Cardiac muscle cell (in vitro differentiated cells and primary cell): ENCODE measurements at regions not wholly inside any gene's neighbourhood (a gene's known extent, or its start where the extent isn't known, plus 50 kb on each side); places are given as distances from the start of the nearest gene placed in this dataset.

Source experiments
- DNase-seq, 2 donors: peaks; one replicate each; pipeline versions ENCODE4 v3.0.0 to v3.0.0-alpha.2; 2010 to 2017; ENCODE audit warnings: low read depth in 1 of 2, low spot score in 1 of 2
- H3K27ac ChIP-seq: fragments of 200-600 bp; sonication (generic); 2 replicates; pipeline ENCODE4 v1.5.1; 2016
- H3K27me3 ChIP-seq: fragments of 200-600 bp; sonication (generic); 2 replicates; pipeline ENCODE4 v1.6.0; 2016; ENCODE audit warnings: control low read depth
- H3K36me3 ChIP-seq: fragments of 200-600 bp; sonication (generic); 2 replicates; pipeline ENCODE4 v1.5.1; 2016; ENCODE audit warnings: control low read depth
- H3K4me1 ChIP-seq: fragments of 200-600 bp; sonication (generic); 2 replicates; pipeline ENCODE4 v1.8.1; 2017; ENCODE audit warnings: low read depth, mild to moderate bottlenecking, mixed run types
- H3K4me3 ChIP-seq: fragments of 200-600 bp; sonication (generic); 2 replicates; pipeline ENCODE4 v1.5.1; 2016; ENCODE audit warnings: mild to moderate bottlenecking
- H3K9me3 ChIP-seq: fragments of 200-600 bp; sonication (generic); 2 replicates; pipeline ENCODE4 v1.5.1; 2017; ENCODE audit warnings: low read depth, mild to moderate bottlenecking, control low read depth
- CTCF ChIP-seq: IDR thresholded peaks from 2 replicates; pipeline ENCODE4 v1.5.1; 2012; ENCODE audit warnings: low read depth, mild to moderate bottlenecking, low read length

GRCh38 chr11:96753997-96754396, 364.2 kb downstream of the JRKL start:
- H3K27me3 ChIP-seq: no peaks in the 10 kb centered on the region
- H3K27ac ChIP-seq: no peak overlapping the region
- no peak for DNase-seq

GRCh38 chr11:96755209-96755608, 365.4 kb downstream of the JRKL start:
- Histone ChIP-seq H3K27ac (no peak overlapping the region), H3K4me3 (no peak overlapping the region), H3K27me3 (no peaks in the 10 kb centered on the region), H3K36me3 (no peaks in the 10 kb centered on the region), H3K9me3 (no peaks in the 10 kb centered on the region), H3K4me1 (no peaks in the 10 kb centered on the region)
- DNase-seq: no peak
- no peak for TF ChIP-seq CTCF

More at GRCh38 chr11:96753997-96754396, 364.2 kb downstream of the JRKL start:
- H3K36me3 ChIP-seq: no peaks in the 10 kb centered on the region
- no peak overlapping the region for H3K4me3 ChIP-seq
- no peaks in the 10 kb centered on the region for H3K9me3 ChIP-seq
- H3K4me1 ChIP-seq: no peaks in the 10 kb centered on the region
- TF ChIP-seq CTCF: no peak

- Histone ChIP-seq H3K9me3 (no peaks in the 10 kb centered on the region), H3K4me1 (no peaks in the 10 kb centered on the region), H3K36me3 (no peaks in the 10 kb centered on the region), H3K27me3 (no peaks in the 10 kb centered on the region), H3K27ac (no peak overlapping the region), H3K4me3 (no peak overlapping the region)
- DNase-seq: no peak
- no peak for TF ChIP-seq CTCF
These were observed 365.9 kb downstream of the JRKL start for GRCh38 chr11:96755752-96756151.

- TF ChIP-seq CTCF: no peak
- Histone ChIP-seq H3K4me3 (no peak overlapping the region), H3K4me1 (no peaks in the 10 kb centered on the region), H3K27ac (no peak overlapping the region), H3K9me3 (no peaks in the 10 kb centered on the region), H3K36me3 (no peaks in the 10 kb centered on the region), H3K27me3 (no peaks in the 10 kb centered on the region)
- DNase-seq: no peak
These were observed 369.1 kb downstream of the JRKL start for GRCh38 chr11:96758957-96759356.

- DNase-seq: no peak
- no peaks in the 10 kb centered on the region for H3K27me3 ChIP-seq
- H3K27ac ChIP-seq: no peak overlapping the region
- no peaks in the 10 kb centered on the region for H3K36me3 ChIP-seq
- no peaks in the 10 kb centered on the region for H3K4me1 ChIP-seq
- no peak overlapping the region for H3K4me3 ChIP-seq
- no peak for TF ChIP-seq CTCF
- H3K9me3 ChIP-seq: no peaks in the 10 kb centered on the region
These were observed 370.5 kb downstream of the JRKL start for GRCh38 chr11:96760306-96760705.

- no peak overlapping the region for H3K27ac ChIP-seq
- no peaks in the 10 kb centered on the region for H3K9me3 ChIP-seq
These were observed 371.0 kb downstream of the JRKL start for GRCh38 chr11:96760815-96761214.

More at GRCh38 chr11:96760815-96761214, 371.0 kb downstream of the JRKL start:
- Histone ChIP-seq H3K4me3 (no peak overlapping the region), H3K4me1 (no peaks in the 10 kb centered on the region), H3K36me3 (no peaks in the 10 kb centered on the region), H3K27me3 (no peaks in the 10 kb centered on the region)
- no peak for DNase-seq
- TF ChIP-seq CTCF: no peak
